GM19035 (cell line): ENCODE measurements at regions not wholly inside any gene's neighbourhood (a gene's known extent, or its start where the extent isn't known, plus 50 kb on each side); places are given as distances from the start of the nearest gene placed in this dataset.

ENCODE experiments used
- ATAC-seq: cut with Tn5 transposase; IDR thresholded peaks from one replicate; pipeline ENCODE4 v1.9.1; 2021; ENCODE audit not compliant: unreplicated experiment

DNA sequence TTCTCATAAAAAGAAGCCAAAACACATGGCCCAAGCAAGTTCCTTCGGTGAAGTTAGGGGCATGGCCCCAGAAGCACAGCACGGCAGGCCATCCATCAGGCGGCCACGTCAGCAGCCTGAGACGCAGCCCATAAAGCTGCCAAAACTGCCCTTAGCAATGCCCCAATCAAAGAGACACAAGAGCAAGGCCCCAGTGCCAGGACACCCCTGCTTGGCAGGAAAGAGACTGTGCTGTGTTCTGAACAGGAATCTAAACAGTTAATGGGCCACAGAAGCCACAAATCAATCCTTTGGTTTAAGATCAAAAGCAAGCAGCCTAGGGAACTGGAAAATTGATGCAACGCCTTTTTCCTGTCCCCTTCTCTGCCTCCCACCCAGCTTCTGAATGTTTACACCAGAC, 497.0 kb upstream of the USP24 start:
- no peak for ATAC-seq

DNA sequence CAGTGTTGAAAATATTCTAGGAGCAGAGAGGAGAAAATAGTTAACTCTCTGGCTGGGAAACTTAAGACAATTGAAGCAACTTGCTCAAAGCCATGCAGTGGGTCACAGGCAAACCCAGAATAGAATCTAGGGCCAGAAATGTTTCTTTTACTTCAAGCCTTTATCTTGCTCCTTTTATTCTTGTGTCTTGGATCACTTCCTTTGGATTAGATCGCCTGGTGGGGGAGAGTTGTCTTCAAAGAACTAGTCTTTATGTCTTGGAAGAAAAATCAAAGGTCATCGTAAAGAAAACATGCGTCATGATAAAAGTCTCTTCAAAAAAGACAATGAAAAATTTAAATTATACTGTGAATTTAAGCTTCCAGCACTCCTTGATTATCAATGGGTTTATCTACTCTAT, 493.6 kb upstream of the USP24 start:
- ATAC-seq: no peak

DNA sequence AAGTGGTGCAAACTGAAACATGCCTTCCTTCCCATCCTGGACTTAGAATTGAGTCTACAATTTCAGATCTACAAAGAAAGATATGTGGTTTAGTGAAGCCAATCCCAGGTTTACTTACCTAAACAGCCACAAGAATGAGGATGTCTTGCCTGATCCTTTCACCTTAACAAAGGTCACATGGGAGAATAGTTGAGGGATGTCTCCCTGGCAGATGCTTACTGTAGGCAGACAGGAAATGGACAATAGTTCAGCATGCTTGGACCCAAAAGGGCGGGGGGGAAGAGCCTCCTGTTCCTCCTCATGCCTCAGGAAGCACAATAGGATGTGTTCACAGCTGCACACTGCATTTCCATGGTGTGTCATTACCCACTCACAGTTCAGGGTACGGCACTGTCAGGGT, 492.7 kb upstream of the USP24 start:
- ATAC-seq: no peak

DNA sequence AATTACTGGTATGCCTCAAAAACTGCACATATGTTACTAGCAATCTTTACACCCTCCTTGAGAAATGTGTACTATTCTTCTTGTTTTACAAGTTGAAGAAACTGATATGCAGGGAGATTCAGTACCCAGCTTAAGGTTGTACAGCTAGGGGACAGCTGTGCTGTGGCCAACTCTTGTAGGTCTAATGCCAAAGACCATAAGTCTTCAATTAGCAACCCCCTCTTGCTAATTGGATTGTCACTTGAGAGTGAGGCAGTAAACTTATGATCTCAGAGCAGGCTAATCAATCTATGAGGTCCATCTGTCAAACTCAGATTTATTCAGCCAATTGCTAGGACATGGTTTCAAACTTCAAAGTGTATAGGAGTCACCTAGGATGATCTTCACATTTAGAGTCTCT, 492.0 kb upstream of the USP24 start:
- ATAC-seq: no peak

DNA sequence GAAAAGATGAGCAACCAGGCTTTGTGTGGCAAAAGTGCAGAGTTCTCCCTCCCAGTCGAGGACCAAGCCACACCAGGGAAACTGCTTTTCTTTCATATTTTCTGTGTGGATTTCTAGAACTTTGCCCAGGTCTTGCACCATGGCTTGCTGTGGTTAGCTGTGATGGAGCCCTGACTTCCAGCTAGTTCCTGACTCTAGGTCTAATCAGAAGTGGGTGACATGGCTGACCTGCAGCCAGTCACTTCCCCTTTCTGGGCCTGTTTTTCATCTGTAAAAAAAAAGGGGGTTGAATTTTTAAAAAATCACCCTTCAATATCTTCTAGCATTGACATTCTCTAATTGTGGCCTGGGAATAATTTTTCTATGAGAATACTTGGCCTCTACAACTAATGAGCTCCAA, 491.2 kb upstream of the USP24 start:
- ATAC-seq: no peak

DNA sequence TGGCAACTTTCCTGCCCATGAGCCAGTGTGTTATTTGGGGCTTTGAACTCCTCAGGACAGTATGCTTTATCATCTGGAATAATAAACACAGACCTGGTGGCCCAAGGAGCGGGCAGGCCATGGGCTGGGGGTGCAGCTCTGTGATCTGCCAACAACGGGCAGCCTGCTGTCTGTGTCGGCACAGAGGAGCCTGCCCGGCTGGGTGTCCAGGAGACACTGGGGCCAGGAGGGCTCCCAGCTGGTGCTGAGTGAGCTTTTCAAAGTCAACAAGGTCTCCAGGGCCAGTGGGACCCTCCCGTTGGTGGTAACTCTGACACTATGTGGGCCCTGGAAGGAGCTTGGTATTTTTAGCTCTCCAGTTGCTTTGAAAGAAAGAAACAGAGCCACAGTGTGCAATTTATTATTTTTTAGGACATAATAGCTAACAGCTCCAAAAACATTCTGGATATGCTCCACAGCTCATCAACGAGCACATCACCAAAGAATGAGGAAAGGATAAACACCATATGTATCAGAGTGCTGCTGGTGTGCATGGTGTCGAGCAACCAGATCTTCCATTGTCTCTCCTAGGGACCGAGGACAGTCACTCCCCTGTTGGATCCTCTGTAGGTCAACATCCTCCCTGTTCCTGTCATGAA, 488.7 kb upstream of the USP24 start:
- ATAC-seq: no peak

DNA sequence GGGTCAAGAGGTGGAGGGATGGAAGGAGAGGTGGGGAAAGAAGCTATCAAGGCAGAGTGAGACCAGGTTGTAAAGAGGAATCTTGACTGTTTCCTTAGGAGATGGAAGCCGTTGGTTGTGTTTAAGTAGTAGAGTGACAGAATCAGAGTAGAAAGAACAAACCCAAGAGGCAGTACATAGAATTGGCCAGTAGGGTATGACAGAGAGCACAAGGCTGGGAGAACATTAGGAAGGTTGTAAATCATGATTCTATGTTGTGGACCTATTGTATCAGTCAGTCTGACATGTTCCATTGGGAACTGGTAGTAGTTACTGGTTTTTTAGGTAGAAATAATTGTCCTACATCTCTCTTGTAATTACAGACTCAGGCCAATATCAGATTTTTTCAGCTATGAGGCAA, 486.9 kb upstream of the USP24 start:
- ATAC-seq: peak; percentile 76

DNA sequence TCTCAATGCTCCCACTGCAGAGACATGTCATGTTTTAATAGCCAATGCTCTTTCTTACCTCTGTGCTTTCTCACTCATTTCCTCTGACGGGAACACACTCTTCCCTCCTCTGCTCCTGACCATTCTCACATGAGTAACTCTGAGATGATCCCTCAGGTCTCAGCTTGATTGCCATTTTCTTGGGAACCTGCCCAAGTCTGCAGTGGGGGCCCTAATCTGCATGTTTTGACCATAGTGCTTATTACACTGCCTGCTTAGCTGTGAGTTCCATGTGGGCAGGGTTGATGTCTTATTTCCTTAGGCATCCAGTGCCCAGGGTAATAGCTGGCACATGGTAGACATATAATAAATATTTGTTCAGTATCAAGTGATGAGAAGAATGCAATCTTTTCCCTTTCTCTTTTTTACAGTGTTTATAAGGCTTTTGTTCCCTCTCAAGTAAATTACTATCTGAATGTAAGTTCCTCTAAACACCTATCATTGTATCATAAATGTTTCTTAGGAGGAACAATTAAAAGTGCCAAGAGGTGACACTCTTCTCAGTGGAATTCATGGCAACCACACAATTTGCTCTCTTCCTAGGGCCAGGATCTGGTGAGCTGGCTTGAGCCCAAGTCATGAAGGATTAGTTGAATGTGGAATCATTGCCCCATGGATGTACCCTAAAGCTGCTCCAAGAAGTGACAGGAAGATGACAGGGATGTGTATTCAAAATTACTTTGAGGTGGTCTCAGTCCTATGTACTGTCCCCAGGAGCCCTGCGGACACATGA, 485.4 kb upstream of the USP24 start:
- no peak for ATAC-seq

DNA sequence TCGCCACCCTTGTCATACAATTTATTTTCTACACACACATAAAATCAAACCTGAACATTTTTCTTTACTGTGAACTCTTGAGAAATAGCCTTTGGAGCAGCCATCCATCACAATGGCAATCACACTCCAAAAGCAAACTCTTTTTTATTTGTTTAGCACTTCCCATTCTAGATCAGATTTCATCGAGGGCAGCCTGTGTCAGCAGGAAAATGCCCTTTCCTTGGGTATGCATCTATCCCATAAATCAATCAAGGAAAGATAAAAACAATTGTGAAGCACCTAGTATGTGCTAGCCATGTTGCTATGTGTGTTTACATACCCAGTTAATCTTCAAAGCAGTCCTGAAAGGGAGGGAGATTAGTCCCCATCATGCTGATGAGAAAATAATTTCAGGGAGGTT, 484.1 kb upstream of the USP24 start:
- ATAC-seq: no peak

DNA sequence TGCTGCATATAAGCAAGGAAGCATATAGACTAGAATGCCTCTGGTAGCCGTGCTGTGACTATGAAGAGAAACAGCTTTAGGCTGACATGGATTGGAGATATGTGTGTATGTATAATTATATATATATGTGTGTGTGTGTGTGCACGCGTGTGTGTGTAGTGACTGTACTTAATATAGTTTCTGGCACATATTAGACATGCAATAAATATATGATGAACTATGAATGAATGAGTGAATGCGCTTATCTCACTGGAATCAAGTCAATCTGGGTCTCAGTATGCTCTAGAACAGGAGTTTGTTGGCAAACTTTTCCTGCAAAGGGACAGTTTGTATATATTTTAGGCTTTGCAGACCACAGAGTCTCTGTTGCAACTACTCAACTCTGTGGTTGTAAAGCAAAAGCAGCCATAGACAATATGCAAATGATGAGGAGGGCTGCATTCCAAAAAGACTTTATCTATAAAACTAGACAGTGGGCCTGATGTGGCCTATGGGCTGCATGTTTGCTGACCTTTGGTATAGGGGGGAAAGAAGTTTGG, 482.9 kb upstream of the USP24 start:
- ATAC-seq: no peak

DNA sequence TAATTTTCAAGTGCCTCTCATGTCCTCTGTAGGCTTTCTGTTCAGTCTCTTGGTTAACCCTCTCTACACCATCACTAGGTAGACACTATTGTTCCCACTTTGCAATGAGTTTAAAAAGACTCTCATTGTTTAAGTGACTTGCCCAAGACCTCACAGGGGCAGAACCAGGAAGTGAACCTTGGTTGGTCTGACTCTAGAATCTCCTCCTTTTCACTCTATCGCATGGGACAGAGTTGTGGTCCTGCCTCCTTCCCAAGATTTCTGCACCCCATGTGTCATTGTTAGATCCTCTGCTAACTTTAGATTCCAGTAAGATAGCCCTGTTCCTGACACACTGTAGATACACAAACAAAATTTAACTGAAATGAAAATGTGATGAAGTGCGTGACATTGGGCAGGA, 481.7 kb upstream of the USP24 start:
- no peak for ATAC-seq

DNA sequence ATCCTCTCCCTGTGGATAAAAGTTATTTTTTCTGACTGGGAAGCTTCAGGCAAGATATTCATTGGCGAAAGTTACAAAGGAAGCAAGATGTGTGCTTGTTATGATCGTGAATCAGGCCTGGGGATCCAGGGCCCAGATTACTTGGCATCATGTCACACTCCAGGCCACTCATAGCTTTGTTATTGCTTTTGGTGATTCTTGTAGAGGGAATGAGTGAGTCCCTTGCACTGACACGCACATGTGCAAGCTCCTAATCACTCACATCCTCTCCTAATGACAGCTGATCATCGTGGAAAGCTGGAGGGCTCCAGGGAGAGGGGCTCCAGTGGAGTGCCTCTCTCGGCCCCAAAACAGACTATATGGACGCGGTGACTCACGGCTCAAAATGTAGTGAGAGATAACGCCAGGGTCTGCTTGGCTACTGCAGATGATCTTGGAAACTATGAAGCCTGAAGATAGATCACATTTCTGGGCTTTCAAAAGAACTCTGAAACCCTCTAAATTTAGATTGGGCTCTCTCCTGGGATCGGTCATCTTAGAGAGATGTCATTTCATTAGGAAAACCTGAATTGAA, 481.1 kb upstream of the USP24 start:
- no peak for ATAC-seq

DNA sequence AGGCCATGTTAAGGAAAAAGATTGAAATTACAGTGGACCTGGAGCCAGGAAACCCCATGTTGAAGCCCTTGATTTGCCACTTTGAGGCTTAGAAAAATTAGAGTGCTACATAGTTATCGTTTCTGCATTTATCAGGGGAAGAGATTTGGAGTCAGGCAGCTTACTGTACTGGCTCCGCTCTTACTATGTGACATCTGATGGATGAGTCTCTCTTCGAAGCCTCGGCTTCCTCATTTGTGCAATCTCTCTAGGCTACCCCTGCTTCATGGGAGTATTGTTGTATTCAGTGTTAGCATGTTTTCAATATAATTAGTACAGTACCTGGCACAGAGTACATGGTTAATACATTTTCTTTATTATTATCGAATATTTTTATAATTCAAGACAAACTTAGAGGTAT, 480.4 kb upstream of the USP24 start:
- no peak for ATAC-seq

DNA sequence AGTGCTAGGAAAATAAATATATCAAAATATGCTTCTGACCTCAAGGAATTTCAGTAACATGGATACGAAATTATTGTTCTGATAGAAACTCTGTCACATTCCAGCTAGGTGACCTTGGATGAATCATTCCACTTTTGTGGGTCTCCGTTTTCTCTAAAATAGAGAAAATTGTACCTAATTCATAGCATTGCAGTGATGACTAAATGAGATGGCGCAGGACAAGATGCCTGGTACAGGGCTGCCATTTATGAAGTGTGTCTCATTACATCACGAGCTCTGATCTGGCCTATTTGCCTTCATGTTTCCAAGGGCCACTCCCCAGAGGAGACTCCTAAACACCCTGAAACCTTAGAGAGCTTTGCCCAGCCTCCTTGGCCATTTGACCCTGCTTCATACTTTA, 480.0 kb upstream of the USP24 start:
- ATAC-seq: no peak

DNA sequence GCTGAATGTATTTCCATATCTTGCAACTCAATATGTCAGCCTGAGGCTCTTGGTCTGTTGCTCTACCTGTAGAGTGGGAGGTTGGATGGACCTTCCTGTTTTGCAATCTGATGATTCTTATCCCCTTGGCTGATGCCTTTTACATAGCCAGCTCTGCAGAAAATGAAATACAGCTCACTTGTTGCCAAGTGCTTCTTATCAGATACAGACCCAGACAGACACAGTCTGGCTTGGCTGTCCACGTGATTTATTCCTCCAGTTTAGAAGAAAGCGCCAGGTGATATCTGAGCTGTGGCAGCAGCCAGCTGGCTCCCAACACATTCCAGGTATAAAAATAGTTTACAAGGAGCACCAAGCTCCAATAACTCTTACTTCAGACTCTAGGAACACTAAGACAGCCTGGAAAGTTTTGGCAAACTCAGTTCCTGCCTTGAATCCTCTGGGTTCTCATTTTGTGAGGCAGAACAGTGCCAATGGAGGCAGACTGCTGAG, 479.2 kb upstream of the USP24 start:
- no peak for ATAC-seq

DNA sequence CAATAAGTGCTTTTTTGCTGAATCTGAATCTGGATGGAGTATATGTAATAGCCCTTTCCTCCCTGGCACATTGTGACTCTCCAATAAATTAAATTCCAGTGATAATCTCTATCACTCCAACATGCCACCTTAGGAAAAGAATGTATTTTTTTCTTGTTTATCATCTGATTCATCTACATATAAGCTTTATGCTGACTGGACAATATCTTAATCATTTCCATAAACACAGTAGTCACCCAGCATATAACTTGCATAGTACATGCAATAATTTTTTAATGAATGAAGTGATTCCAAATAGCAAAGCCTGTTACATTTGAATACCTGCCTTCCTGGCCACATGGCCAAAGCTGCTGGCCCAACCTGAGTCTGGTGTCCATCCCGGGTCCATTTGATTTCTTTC, 477.6 kb upstream of the USP24 start:
- no peak for ATAC-seq

DNA sequence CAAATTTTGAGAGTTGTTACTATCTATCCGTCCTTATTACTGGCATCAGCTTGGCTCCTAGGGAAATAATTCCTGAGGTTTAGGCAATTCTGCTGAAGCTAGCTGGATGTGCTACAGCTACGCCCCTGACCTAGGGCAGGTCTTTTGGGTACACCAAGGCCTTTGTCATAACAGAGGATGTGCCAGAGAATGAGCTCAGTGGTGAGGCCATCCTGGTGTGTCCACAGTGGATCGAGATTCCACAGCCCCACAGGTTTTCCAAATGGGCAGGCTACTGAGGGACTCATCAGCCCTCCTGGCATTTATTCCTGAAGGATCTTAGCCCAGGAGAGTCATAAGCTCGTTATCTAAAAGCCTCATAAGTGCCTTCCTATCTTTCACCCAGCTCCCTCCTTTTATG, 475.2 kb upstream of the USP24 start:
- no peak for ATAC-seq

DNA sequence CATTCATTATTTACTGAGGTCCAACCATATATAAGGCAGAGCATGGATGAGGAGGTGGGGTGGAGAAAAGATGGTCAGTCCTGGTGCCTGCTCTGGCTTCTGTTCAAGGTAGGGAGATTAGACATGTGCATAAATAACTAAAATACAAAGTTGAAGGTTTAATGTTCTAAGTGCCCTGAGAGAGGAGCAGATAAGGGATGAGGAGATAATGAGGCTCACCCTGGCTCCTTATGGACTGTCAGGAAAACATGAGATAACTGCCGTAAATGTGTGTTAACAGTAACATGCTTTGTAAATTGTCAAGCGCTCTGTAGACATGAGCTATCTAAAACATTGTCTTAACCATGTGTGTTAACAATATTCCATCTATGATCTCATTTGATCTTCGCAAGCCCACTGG, 474.6 kb upstream of the USP24 start:
- ATAC-seq: no peak

DNA sequence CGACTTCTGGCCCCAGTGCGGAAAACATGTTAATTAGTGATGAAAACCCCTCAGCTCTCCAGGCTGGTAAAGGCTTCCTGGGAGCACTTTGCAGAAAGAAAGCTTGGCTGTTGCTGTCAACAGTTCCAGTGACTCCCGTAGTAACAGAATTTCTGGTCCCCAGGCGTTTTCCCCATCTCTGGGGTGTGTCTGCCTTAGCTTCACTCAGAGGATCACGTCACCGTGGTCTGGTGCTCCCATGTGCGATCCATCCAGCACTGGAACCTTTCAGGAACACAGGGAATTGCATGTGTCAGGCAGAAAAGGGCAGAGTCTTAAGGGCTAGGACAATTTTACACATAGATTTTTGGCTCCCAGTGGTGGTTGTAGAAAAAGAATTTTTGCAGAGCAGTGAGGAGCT, 470.4 kb upstream of the USP24 start:
- no peak for ATAC-seq

DNA sequence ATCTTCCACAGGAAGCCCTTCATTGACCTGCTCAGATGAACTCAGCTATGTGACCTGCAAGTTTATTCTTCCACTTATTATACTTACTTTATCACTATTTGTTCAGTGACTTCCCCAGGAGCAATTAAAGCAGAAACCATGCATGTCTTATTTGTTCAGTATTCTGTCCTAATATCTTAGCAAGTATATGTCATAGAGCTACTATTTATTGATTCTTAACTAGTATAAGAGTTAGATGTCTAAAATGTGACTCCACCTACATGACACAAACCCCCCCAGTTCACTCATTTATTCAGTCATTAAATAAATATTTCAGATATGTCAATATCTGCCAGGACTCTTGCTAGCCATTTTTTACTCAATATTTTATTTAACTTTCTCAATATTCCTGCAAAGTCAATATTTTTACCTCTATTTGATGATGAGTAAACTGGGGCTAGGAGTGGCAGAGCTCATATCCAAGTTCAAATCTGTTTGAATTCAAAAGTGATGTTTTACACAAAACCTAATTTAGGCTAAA, 469.0 kb upstream of the USP24 start:
- no peak for ATAC-seq

DNA sequence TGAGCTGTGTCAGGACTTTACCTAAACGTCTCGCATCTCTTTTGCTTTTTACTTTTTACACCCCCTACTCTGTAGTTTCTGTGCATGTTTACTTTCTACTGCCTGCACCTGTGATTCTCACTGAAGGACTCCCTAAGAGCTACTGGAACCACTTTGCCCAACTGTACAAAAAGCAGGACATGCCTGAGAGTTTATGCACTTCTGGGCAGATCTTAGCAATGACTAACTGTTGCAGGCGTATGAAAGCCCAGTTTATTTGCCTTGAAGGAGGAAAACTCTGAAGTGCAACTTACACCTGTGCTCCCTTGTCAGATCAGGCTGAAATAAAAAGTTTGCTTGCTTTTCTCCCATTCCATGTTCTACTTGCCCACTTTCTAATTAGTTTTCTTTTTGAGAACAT, 467.0 kb upstream of the USP24 start:
- ATAC-seq: no peak

DNA sequence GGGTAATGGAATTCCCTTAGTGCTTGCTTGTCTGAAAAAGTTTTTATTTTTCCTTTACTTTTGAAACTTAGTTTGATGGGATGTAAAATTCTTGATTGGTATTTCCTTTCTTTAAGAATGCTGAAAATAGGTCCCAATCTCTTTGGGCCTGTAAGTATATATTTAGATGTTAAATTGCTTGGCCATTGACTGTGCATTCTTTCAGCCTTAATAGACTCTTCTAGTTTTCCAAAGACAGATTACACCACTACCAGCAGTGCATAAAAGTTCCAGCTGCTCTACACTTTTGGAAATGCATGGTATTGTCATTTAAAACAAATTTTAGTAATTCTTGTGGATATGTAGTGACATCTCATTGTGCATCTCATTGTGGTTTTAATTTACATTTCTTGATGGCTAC, 464.8 kb upstream of the USP24 start:
- no peak for ATAC-seq
